Lower leg skin (tissue), 3 donors: ENCODE measurements at regions not wholly inside any gene's neighbourhood (a gene's known extent, or its start where the extent isn't known, plus 50 kb on each side); places are given as distances from the start of the nearest gene placed in this dataset.

Experiments
- CTCF ChIP-seq, 3 donors: fragments of 450-650 bp; IDR thresholded peaks; one replicate each; pipeline ENCODE4 v1.5.1; 2016; ENCODE audit warnings: antibody characterized with exemption in 3 of 3, mild to moderate bottlenecking in 3 of 3, moderate library complexity in 2 of 3
- POLR2A ChIP-seq, 2 donors: fragments of 450-650 bp; IDR thresholded peaks; one replicate each; pipeline ENCODE4 v1.6.1; 2016 to 2017; ENCODE audit warnings: antibody characterized with exemption in 2 of 2, mild to moderate bottlenecking in 1 of 2, moderate library complexity in 1 of 2

- TF ChIP-seq CTCF (IDR thresholded peaks at IDR 0.05) (no peak), POLR2A (IDR thresholded peaks at IDR 0.05) (no peak)
Measured at GRCh38 chr6:94049001-94049400, 629.6 kb upstream of the EPHA7 start.
